H1 (cell line): ENCODE measurements at regions not wholly inside any gene's neighbourhood (a gene's known extent, or its start where the extent isn't known, plus 50 kb on each side); places are given as distances from the start of the nearest gene placed in this dataset.

ENCODE experiments used
- CTCF ChIA-PET: fragments of 300-600 bp; sonication (Branson Sonifier 250); formaldehyde crosslinking; loops from one replicate; lab custom pipeline; 2021; ENCODE audit not compliant: partially characterized antibody; lab: Charles Lee
- POLR2A ChIA-PET: fragments of 300-600 bp; sonication (Branson Sonifier 250); formaldehyde crosslinking; loops from one replicate; lab custom pipeline; 2021; ENCODE audit warnings: inconsistent platforms; ENCODE audit not compliant: partially characterized antibody; lab: Charles Lee
- DNase-seq, 2 experiments: peaks; one replicate each; pipeline versions ENCODE4 v3.0.0 to v3.0.0-alpha.2; 2010 to 2022; ENCODE audit warnings: low spot score in 2 of 2, low read depth in 1 of 2, mixed read lengths in 1 of 2
- FAIRE-seq: peaks from 2 replicates; lab custom pipeline; 2011; peaks lifted over from hg19 to GRCh38; lab: Jason Lieb, UNC
- H2AFZ ChIP-seq: 2 replicates; pipeline ENCODE4 v1.8.1; 2012; ENCODE audit warnings: low read length, inconsistent platforms
- H2AK5ac ChIP-seq: 2 replicates; pipeline ENCODE4 v1.6.1; 2013; ENCODE audit warnings: low read depth, low read length
- H2BK120ac ChIP-seq: replicated peaks from 2 replicates; pipeline ENCODE3; 2013; ENCODE audit warnings: low read depth, low read length, inconsistent platforms
- H2BK12ac ChIP-seq: 2 replicates; pipeline ENCODE4 v1.6.1; 2013; ENCODE audit warnings: low read depth, low read length
- H2BK15ac ChIP-seq: 2 replicates; pipeline ENCODE4 v1.6.1; 2013; ENCODE audit warnings: low read length
- H2BK20ac ChIP-seq: 2 replicates; pipeline ENCODE4 v1.6.1; 2013; ENCODE audit warnings: low read length
- H2BK5ac ChIP-seq: 2 replicates; pipeline ENCODE4 v1.6.1; 2013; ENCODE audit warnings: low read depth, low read length
- H3K14ac ChIP-seq: 2 replicates; pipeline ENCODE4 v1.6.1; 2013; ENCODE audit warnings: inconsistent platforms; ENCODE audit not compliant: insufficient read length
- H3K18ac ChIP-seq: 2 replicates; pipeline ENCODE4 v1.6.1; 2013; ENCODE audit warnings: low read length; ENCODE audit errors: extremely low read depth
- H3K23ac ChIP-seq: 2 replicates; pipeline ENCODE4 v1.6.1; 2013; ENCODE audit warnings: inconsistent platforms; ENCODE audit not compliant: insufficient read length
- H3K23me2 ChIP-seq: 2 replicates; pipeline ENCODE4 v1.6.1; 2013; ENCODE audit warnings: low read depth, low read length
- H3K27ac ChIP-seq: 2 replicates; pipeline ENCODE4 v1.6.1; 2011; ENCODE audit warnings: low read depth, low read length, inconsistent platforms
- H3K27me3 ChIP-seq, 4 experiments: replicated peaks in 1 of 4; 1 replicate in 1 of 4; 2 replicates in 3 of 4; pipeline versions ENCODE4 v1.6.1 to v1.8.1; 2011 to 2013; ENCODE audit warnings: low read length in 3 of 4, mild to moderate bottlenecking in 3 of 4, inconsistent platforms in 2 of 4, mixed read lengths in 2 of 4, moderate library complexity in 1 of 4; ENCODE audit not compliant: control insufficient read depth in 3 of 4, insufficient read depth in 3 of 4; ENCODE audit errors: extremely low read depth in 1 of 4
- H3K36me3 ChIP-seq, 4 experiments: 2 replicates each; pipeline versions ENCODE4 v1.6.1 to v1.8.1; 2011 to 2013; ENCODE audit warnings: mild to moderate bottlenecking in 4 of 4, low read length in 3 of 4, moderate library complexity in 2 of 4, control low read depth in 1 of 4, inconsistent platforms in 1 of 4; ENCODE audit not compliant: insufficient read depth in 4 of 4, control insufficient read depth in 2 of 4
- H3K4ac ChIP-seq: replicated peaks from 2 replicates; pipeline ENCODE3; 2013; ENCODE audit warnings: low read length, low read depth, mixed read lengths, inconsistent platforms; ENCODE audit not compliant: insufficient read length
- H3K4me1 ChIP-seq, 4 experiments: replicated peaks in 1 of 4; 1 replicate in 1 of 4; 2 replicates in 3 of 4; pipeline versions ENCODE4 v1.6.1 to v1.8.1; 2011 to 2013; ENCODE audit warnings: low read length in 3 of 4, inconsistent platforms in 2 of 4, mixed read lengths in 1 of 4; ENCODE audit not compliant: insufficient read depth in 4 of 4, control insufficient read depth in 3 of 4
- H3K4me2 ChIP-seq, 2 experiments: 2 replicates each; pipeline versions ENCODE4 v1.6.1 to v1.8.1; 2011 to 2013; ENCODE audit warnings: low read depth in 2 of 2, low read length in 2 of 2, control low read depth in 1 of 2, inconsistent platforms in 1 of 2, mild to moderate bottlenecking in 1 of 2; ENCODE audit not compliant: insufficient read depth in 1 of 2
- H3K4me3 ChIP-seq, 4 experiments: fragments of 200-600, 300-600 bp in 1 of 4; sonication (generic), shearing (Covaris generic), sonication (Bioruptor Twin) in 1 of 4; 2 replicates each; pipeline versions ENCODE4 v1.5.1 to v1.8.1; 2011 to 2016; ENCODE audit warnings: low read length in 4 of 4, low read depth in 3 of 4, control low read depth in 2 of 4, inconsistent platforms in 2 of 4, mild to moderate bottlenecking in 2 of 4, mixed read lengths in 1 of 4, moderate library complexity in 1 of 4; ENCODE audit not compliant: insufficient read depth in 2 of 4; ENCODE audit errors: extremely low read depth in 1 of 4
- H3K56ac ChIP-seq: replicated peaks from 2 replicates; pipeline ENCODE3; 2013; ENCODE audit warnings: low read depth, mild to moderate bottlenecking, mixed read lengths, low read length, inconsistent platforms; ENCODE audit not compliant: insufficient read length
- H3K79me1 ChIP-seq: 2 replicates; pipeline ENCODE4 v1.6.1; 2013; ENCODE audit warnings: low read depth, low read length, control low read depth
- H3K79me2 ChIP-seq, 2 experiments: 2 replicates each; pipeline versions ENCODE4 v1.6.1 to v1.8.1; 2012 to 2013; ENCODE audit warnings: low read length in 2 of 2, mild to moderate bottlenecking in 2 of 2, inconsistent platforms in 1 of 2; ENCODE audit not compliant: insufficient read depth in 2 of 2, control insufficient read depth in 1 of 2
- H3K9ac ChIP-seq, 4 experiments: replicated peaks in 1 of 4; 1 replicate in 1 of 4; 2 replicates in 3 of 4; pipeline versions ENCODE4 v1.6.1 to v1.8.1; 2011 to 2013; ENCODE audit warnings: low read depth in 3 of 4, low read length in 3 of 4, control low read depth in 2 of 4, mild to moderate bottlenecking in 2 of 4, moderate library complexity in 2 of 4, inconsistent platforms in 1 of 4; ENCODE audit errors: extremely low read depth in 1 of 4
- H3K9me3 ChIP-seq, 2 experiments: 2 replicates each; pipeline versions ENCODE4 v1.6.1 to v1.8.1; 2012 to 2013; ENCODE audit warnings: mild to moderate bottlenecking in 2 of 2, moderate library complexity in 2 of 2, control low read depth in 1 of 2, inconsistent platforms in 1 of 2, low read depth in 1 of 2, low read length in 1 of 2, mixed read lengths in 1 of 2; ENCODE audit not compliant: insufficient read depth in 2 of 2
- H4K20me1 ChIP-seq, 2 experiments: replicated peaks in 1 of 2; 2 replicates each; pipeline versions ENCODE3 to v1.8.1; 2011 to 2013; ENCODE audit warnings: inconsistent platforms in 2 of 2, low read length in 2 of 2, mild to moderate bottlenecking in 1 of 2; ENCODE audit not compliant: insufficient read depth in 2 of 2, control insufficient read depth in 1 of 2
- H4K5ac ChIP-seq: 2 replicates; pipeline ENCODE4 v1.6.1; 2013; ENCODE audit warnings: low read length, low read depth, mixed read lengths, inconsistent platforms; ENCODE audit not compliant: insufficient read length
- H4K8ac ChIP-seq: 2 replicates; pipeline ENCODE4 v1.8.0; 2013; ENCODE audit warnings: mild to moderate bottlenecking, moderate library complexity, low read length, inconsistent platforms; ENCODE audit not compliant: insufficient read depth; ENCODE audit errors: extremely low read depth
- H4K91ac ChIP-seq: replicated peaks from 2 replicates; pipeline ENCODE3; 2013; ENCODE audit warnings: low read length, mixed read lengths, inconsistent platforms; ENCODE audit not compliant: insufficient read length
- CBX5 ChIP-seq: fragments of 300-800, 300-1000 bp; sonication (generic); IDR thresholded peaks from 2 replicates; pipeline ENCODE4 v1.7.1; 2016; ENCODE audit warnings: antibody characterized with exemption, low read length, low read depth
- EP300 ChIP-seq, 2 experiments: IDR thresholded peaks; 1 replicate in 1 of 2; 2 replicates in 1 of 2; pipeline ENCODE4 v1.6.1; 2011 to 2012; ENCODE audit warnings: low read depth in 2 of 2, low read length in 2 of 2, mild to moderate bottlenecking in 2 of 2, borderline replicate concordance in 1 of 2, inconsistent platforms in 1 of 2, moderate library complexity in 1 of 2
- HDAC6 ChIP-seq: IDR thresholded peaks from one replicate; pipeline ENCODE4 v1.7.1; 2012; ENCODE audit warnings: low read depth, mild to moderate bottlenecking, inconsistent platforms, low read length, moderate library complexity
- NRF1 ChIP-seq: IDR thresholded peaks from 2 replicates; pipeline ENCODE4 v1.6.1; 2011; ENCODE audit warnings: mild to moderate bottlenecking, low read depth, low read length, improper control_type of control experiment
- POU5F1 ChIP-seq: IDR thresholded peaks from 2 replicates; pipeline ENCODE4 v1.6.1; 2011; ENCODE audit warnings: low read depth, mild to moderate bottlenecking, low read length, moderate library complexity
- RBBP5 ChIP-seq: IDR thresholded peaks from 2 replicates; pipeline ENCODE4 v1.7.1; 2012; ENCODE audit warnings: low read depth, mild to moderate bottlenecking, inconsistent platforms, low read length, moderate library complexity, borderline replicate concordance
- SAP30 ChIP-seq: fragments of 300-600 bp; sonication (generic); IDR thresholded peaks from 2 replicates; pipeline ENCODE4 v1.7.1; 2012; ENCODE audit warnings: low read length, moderate library complexity, mild to moderate bottlenecking, inconsistent platforms; ENCODE audit not compliant: insufficient read depth, insufficient replicate concordance
- YY1 ChIP-seq: IDR thresholded peaks from 2 replicates; pipeline ENCODE4 v1.6.1; 2011; ENCODE audit warnings: low read depth, mild to moderate bottlenecking, low read length
- TF ChIP-seq, protein P1 (sequence below): IDR thresholded peaks from 2 replicates; pipeline ENCODE4 v1.6.1; 2011; ENCODE audit warnings: low read length, improper control_type of control experiment

DNA sequence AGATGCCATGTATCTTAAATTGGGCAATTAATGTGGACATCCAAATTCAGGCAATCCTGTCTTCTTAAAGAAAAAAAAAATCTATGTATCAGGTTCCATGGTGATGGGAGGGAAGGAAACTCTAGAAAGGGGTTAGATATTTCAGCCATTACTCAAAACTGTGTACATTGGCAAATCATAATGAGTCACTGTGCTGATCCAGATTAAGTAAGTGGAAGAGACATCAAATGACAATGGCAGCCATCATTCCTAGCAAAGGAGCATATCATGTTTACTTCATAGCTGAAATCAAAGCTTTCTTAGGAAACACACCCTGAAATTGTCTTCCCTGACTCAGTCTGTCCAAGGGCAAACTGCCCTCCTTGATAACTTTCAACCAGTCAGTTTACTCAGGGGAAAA lies 713.3 kb upstream of the GBE1 start:
- Histone ChIP-seq H3K23ac (no peak overlapping the region), H3K4me2 (no peak overlapping the region), H2AFZ (no peak overlapping the region), H2BK5ac (no peak overlapping the region), H4K8ac (no peak overlapping the region), H2BK15ac (no peak overlapping the region), H3K9ac (no peak overlapping the region), H3K27me3 (no peaks in the 10 kb centered on the region), H2BK12ac (no peak overlapping the region), H3K27ac (no peak overlapping the region), H3K79me1 (no peaks in the 10 kb centered on the region), H3K4me3 (no peak overlapping the region), H3K18ac (no peak overlapping the region), H4K5ac (no peak overlapping the region), H3K36me3 (no peaks in the 10 kb centered on the region), H3K23me2 (no peaks in the 10 kb centered on the region), H3K14ac (no peak overlapping the region), H3K56ac (no peak overlapping the region), H3K79me2 (no peaks in the 10 kb centered on the region), H3K9me3 (no peaks in the 10 kb centered on the region), H3K4ac (no peak overlapping the region), H2BK120ac (no peak overlapping the region), H4K91ac (no peak overlapping the region), H4K20me1 (no peaks in the 10 kb centered on the region), H3K4me1 (no peaks in the 10 kb centered on the region), H2AK5ac (no peak overlapping the region), H2BK20ac (no peak overlapping the region)
- POLR2A ChIA-PET, result no interaction called here
- no peak for DNase-seq
- no peak for FAIRE-seq
- TF ChIP-seq SAP30, result no peak
- TF ChIP-seq RBBP5, result no peak
- no peak for TF ChIP-seq EP300 (IDR thresholded peaks at IDR 0.05; ENCODE audit: borderline replicate concordance in 1 of 2, low read depth in 2 of 2, low read length in 2 of 2)
- TF ChIP-seq POU5F1, result no peak
- no peak for TF ChIP-seq CBX5
- TF ChIP-seq NRF1, result no peak
- no peak for TF ChIP-seq YY1
- no peak for TF ChIP-seq HDAC6
- TF ChIP-seq, protein P1, sequence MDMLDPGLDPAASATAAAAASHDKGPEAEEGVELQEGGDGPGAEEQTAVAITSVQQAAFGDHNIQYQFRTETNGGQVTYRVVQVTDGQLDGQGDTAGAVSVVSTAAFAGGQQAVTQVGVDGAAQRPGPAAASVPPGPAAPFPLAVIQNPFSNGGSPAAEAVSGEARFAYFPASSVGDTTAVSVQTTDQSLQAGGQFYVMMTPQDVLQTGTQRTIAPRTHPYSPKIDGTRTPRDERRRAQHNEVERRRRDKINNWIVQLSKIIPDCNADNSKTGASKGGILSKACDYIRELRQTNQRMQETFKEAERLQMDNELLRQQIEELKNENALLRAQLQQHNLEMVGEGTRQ, result no peak
- CTCF ChIA-PET, result no interaction called here
